Fibroblast of skin of abdomen (primary cell): ENCODE measurements at regions not wholly inside any gene's neighbourhood (a gene's known extent, or its start where the extent isn't known, plus 50 kb on each side); places are given as distances from the start of the nearest gene placed in this dataset.

ENCODE experiments used
- DNase-seq: peaks from one replicate; pipeline ENCODE4 v3.0.0-alpha.2; 2013

DNA sequence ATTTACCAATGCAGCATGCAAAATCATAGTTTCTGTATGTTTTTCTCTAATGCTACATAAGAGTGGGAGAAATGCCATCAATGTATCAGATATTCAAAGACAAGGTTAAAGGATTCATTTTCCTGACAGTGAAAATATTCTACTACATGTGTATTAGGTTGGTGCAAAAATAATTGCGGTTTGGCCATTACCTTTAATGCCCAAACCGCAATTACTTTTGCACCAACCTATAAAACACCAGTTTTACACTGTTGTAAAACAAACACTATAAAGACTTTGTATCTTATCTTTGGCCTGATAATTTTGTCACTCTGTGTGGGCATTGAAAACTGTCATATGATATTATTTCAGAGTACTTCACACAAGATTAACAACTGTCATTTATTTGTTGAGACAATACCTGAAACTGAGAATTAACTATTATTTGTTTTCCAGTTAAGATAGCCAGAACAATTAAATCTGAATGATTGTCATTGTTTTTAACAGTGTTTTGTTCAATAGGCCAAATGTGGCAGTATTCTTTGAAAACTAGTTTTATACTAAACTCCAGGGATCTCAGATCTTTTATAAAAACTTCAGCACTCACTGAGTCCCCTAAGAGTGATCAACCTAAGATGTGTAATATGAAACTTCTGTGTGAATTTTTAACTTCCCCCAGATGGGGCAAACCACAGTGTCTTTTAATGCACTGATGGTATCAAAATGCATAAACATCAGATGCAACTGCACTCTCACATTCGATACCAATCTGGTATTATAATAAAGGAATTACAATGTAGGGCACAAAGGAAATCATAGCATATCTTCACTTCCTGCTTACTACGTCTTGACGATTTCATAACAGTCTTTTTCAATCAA lies 53.8 kb upstream of the FBN2 start:
- DNase-seq: peak; percentile 30

DNA sequence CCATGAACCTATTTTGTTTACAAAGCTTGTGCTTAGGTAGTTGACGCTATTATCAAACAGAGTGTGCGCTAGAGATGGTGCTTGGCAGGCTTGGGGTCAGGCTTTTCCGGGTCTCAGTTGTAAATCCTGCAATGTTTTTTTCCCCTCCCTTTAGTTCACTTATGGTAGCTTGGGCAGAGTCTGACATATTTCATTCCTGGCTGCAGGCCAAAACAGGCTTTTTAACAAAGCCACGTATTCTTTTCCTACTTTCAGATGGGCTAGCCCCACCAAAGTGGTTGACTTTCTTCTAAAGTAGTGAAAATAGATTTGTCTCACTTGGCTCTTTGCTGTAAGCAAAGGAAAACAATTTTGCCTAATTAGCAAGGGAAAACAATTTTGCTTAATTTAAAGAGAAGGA lies 58.0 kb upstream of the FBN2 start:
- DNase-seq: peak; percentile 42

DNA sequence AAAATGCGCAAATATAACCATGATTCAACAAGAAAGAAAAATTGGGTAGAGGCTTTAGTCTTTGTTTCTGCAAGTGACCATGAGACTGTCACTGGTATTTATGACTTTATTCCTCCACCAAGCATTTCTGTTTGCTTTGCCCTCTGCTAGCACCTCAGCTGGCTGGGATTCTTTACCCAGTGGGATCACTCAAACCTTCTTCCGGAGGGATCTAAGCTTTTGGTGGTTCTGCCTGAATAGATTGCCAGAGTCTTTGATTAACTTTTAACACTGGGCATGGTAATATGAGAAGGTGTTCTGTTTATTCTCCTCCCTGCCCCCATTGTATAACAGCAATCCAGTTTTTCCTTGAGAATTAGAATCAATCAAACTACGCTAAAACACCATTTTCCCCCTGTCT lies 59.1 kb upstream of the FBN2 start:
- no peak for DNase-seq

DNA sequence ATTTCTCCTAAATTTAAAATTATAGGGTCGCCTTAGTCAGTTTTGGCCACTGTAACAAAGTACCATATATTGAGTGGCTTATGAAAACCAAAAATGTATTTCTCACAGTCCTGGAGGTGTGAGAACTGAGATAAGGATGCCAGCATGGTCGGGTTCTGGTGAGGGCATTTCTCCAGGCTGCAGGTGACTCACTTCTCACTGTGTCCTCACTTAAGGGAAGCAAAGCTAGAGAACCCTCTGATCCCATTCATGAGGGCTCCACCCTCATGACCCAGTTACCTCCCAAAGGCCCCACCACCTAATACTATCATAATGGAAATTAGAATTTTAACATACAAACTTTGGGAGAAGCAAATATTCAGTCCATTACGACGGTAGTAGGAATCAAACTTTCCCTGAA lies 75.1 kb upstream of the FBN2 start:
- DNase-seq: no peak

DNA sequence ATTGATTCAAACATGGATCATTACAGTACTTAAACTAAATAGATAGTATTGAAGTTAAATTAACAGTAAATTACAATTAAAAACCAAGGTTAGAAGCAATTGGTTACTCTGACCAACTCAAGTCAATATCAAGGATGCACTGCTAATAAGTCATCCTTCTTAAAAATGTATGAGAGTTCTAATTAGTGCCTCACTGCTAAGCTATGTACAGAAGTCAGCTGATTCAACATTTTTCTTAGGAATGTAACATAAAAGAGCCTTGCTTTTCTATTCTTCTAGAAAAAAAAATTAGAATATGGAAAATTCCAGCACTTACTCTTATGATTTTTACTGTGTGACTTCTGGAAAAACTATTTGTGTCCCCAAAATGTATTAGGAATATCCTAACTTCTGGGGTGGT lies 75.7 kb upstream of the FBN2 start:
- DNase-seq: peak; percentile 63

DNA sequence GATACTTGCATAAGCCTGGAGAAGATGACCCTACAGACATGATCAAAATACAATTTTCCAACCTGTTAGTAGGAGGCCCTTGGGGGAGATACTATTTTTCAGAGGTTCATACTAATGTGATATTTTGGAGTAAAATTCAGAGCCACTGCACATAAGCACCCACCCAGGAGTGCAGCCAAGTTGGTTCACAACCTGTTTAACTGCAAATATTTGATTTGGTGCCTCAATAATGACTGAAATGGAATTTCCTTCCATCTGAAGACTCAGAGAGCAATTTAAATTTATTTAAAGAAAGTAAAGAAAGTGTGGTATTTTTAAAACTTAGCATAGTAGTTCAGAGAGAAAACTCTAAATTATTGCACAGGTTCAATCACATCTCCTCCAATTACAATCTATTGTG lies 77.5 kb upstream of the FBN2 start:
- no peak for DNase-seq

DNA sequence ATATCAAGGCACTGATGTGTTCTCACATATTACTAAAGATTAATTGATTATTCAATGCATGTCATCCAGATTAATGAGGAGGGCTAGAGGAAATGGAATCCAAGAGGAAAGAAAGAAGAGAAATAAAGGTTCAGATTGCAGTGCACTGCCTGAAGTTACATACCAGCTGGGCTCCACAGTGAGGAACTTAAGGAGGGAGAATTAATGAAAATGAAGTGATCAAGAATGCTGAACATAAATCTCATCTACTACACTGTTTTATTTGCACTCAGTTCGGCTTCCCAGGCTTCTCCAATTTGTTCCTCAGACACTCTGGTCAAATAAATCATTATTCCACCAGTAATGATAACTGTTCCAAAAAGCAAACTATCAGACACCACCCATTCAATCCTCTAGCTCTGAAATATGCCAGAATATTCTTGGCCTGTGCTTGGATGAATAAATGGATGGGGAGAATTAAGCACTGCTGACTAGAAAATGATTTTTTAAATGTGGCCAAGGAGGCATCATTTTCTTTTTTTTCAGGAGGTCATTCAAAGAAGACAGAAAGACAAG lies 88.6 kb upstream of the FBN2 start:
- no peak for DNase-seq

DNA sequence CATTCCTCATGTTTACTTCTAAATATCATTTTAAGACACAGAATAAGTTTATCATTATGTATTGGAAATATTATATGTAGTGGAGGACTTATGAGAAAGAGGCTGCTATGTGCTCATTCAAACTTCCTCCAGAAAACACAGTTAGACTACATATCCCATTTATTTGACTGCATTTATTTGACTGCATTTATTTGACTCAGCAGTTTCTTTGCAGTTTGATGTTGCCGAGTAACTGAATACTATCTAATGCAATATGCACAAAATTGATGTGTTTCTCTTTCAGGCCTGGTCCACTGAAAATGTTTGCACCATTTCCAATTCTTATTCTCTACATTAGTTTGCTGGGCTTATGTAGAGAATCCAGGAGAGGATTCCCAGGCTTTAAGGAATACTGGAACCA lies 89.9 kb upstream of the FBN2 start:
- DNase-seq: no peak

DNA sequence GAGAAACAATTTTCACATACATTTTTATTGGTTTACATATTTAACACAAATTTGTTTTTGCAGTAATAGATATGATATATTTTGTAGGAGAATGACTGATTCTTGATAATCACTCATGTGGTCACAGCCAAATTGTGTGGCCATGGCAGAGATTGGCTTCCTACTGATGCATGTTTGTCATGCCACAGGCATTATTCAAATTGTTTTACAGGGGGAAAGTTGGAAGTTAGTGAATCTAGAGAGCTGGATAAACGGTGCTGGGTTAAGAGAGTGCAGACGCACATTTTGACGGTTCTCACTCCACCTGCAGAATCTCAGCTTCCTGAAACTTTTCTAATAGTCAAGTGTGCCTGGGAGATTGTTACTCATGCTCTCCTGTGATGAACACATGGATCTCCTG lies 91.1 kb upstream of the FBN2 start:
- peak; percentile 40 for DNase-seq

DNA sequence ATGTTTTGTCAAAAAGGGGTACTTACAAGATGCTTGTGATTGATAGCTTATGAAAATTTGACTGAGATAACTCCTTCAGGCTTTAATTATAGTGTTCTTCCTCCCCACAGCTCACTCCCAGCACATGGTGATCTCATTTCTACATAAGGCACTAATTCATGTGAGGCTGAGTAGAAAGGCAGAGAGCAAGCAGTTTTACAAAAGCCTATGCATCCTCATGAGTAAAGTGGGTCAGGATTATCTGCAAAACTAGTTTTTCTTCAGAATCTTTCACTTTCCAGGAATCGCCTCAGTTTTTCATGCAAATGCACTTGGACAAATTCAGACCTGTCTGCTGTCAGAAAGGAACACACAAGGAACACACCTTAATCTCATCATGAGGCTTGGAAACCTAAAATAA lies 92.1 kb upstream of the FBN2 start:
- no peak for DNase-seq

DNA sequence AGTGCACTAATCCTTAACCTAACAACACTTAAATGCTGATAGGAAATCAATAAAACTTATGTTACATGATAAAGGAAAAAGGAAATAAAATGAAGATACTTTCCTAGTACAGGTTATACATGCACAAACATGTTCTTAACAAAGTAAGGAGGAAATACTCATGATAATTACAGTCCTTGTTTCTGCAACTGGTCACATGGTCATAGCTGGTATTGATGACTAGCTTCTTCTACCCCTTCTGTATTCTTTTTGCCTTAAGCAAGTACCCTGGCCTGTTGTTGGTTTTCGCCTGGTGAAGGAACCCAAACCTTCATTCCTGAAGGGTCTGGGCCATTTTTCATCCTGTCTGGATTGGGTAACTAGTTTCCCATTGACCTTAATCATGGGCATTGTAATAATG lies 93.7 kb upstream of the FBN2 start:
- no peak for DNase-seq

DNA sequence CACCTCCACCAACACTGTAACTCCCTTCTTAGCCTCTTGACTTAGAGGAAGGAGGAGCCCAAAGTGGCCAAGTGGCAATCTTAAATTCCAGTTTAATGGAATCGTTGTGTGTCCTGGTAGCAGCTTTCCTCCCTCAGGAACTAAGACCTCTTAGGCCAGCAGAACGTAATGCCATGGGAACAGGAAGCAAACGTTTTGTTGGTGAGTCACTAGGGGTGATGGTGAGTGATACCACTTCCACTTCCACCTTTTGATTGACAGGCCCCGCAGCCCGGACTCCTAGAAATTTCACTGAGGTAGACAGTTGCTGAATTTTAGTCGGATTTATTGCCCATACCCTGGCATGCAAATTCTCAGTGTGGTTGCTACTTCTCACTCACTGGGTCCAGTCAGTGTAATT lies 94.2 kb upstream of the FBN2 start:
- DNase-seq: peak; percentile 29

DNA sequence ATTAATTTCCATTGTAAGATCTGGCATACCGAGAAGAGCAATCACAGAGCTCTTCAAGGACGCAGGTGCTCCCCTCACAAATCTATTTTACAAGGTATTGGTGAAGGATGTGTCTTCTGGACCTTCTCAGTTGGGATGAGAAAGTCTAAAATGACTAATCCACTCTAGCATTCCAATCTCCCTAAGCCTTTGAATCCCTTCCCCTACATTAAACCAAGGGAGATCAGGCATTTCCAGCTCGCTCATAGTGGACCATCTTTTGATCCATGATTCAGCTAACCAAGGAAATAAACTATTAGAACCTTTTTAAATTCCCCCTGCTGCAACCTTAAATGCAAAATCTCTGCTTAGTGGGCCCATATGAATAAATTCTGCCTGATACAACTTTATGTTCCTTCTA lies 95.9 kb upstream of the FBN2 start:
- no peak for DNase-seq

DNA sequence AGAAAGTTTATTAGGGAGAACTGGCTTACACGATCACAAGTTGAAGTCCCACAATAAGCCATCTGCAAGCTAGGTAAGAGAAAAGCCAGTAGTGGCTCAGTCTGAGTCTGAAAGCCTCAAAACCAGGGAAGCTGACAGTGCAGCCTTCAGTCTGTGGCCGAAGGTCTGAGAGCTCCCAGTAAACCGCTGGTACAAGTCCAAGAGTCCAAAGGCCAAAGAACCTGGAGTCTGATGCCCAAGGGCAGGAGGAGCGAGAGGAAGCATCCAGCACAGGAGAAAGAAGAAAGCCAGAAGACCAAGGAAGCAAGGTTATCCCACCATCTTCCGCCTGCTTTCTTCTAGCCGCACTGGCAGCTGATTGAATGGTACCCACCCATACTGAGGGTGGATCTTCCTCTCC lies 97.3 kb upstream of the FBN2 start:
- no peak for DNase-seq

DNA sequence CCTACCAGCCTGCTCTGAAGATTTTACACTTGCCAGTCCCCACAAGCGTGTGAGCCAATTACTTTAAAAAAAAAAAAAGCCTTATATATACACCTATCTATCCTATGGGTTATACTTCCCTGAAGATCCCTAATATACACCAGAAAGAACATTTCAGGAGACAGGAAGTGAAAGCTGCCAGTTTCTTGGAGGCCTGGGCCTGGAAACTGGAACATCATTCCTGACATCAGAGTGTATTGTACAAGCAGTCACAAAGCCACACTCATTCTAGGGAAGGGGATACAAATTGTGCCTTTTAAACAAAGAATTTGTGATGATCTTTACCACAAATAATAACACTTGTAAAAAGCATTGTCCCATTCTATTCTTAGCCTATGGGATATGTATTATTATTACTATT lies 98.3 kb upstream of the FBN2 start:
- no peak for DNase-seq

DNA sequence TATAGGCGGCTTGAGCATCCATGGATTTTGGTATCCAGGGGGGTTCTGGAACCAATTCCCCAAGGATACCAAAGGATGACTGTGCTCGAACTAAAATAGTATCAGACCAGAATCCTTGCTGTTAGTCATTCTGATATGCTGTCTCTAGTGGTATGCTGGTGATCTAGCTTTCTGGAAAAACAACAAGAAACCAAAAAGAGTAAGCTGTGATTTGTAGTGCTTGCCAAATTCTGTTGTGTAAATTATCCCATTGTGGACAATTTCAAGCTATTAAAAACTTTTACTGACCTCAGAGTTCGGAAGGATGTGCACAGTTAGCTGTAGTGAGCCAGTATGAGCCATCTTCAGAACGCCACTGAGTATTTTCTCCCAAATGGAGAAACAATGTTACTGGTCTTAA lies 99.0 kb upstream of the FBN2 start:
- peak; percentile 91 for DNase-seq

DNA sequence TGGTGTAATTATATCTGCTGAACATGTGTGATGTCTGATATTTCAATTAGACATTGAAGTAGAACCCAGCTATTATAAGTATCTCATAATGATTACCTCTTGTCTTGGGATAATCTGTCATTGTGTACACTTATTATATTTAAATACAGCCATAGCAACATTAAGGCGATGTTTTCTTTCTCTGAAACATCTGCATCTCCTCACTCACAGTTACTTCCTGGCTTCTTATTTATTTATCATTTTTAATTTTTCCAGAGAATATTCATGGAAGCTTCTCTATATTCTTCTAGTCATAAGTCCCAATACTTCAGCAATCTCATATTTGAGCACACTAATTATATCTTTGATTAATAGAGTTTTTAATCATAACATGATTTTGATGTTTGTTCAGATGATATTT lies 103.8 kb upstream of the FBN2 start:
- DNase-seq: no peak

DNA sequence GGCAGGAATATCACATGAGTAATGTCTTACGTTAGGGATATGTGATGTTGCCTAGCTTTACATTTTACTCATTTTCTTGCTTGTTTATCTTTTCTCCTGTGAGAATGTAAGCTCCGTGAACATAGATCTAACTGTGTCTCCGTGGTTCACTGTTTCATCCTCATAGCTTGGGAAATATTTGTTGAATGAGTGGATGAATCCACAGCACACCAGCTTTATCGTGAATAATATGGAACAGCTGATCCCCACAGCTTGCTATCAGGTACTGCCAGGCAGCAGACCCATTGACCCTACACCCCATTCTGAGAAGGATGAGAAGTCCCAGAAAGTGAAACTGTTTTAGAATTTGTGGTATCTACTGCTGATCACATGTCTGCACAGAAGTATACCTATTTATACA lies 106.8 kb upstream of the FBN2 start:
- DNase-seq: peak; percentile 90

DNA sequence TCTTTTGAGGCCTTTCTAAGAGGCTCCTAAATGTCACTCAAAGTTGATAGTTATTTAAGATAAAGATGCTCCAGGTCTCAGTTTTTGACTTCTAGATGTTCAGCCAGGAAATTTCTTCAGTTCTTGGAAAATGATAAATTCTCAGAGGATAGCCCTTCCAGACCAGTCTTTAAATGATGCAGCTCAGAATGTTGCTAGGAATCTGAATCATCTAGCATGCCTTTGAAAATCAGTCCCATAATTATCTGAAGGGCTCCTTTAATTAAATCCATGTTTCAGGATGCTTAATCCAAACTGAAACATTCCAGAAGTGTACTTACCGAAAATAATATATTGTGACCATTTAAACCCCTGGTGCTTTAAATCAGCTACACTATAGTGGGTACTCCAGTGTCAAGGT lies 107.5 kb upstream of the FBN2 start:
- peak; percentile 87 for DNase-seq

DNA sequence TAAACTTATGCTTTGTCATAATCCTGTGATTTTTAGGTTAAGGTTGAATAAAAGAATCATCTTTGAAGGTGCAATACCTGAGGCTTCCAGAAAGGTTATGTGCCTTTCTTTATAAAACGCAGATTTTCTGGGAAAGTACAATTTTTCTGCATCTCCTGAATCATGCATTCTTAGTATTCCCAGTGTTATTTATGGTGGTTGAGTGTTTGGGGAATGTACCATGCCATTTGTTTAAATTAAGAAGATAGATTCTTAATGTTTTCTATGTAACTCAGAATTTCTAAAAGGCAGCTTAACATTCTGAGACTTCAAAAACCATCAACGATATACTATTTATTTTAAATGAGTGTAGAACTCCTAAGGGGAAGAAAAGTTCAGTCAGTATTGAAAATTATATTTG lies 108.1 kb upstream of the FBN2 start:
- DNase-seq: peak; percentile 69

DNA sequence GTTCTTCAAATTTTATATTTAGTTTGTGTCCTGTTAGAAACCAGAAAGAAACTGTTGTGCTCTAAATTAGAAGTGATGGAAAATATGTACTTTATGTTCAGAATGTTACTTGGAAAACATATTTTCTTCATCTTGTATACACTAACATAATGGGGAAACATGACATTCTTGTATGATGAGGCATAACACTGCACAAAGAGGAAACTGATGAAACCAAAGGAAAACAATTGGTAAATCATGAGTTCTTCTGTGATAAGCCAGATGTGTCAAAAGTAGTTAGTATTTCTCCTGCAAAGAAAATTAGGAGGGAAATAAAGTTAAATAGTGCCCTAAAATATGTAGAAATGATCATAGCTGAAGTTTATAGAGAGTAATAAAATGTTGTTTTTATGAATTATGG lies 111.1 kb upstream of the FBN2 start:
- peak; percentile 80 for DNase-seq

DNA sequence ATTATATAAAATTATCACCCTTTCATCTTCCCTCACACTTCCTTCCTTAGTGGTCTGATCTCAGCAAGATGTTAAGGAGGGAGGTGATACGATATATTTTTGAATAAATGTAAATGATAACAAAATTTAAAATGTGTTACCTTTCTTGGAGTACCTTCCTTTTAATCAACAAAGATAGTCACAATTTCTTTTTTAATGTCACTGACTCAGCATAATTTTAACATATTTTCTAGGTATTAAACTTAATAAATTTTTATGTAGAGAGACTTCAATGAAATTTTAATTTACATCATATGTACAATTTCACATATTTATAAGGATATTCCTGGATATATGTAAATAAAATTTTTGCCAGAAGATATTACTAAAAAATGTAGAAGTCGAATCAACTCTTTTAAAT lies 125.0 kb upstream of the FBN2 start:
- DNase-seq: no peak

DNA sequence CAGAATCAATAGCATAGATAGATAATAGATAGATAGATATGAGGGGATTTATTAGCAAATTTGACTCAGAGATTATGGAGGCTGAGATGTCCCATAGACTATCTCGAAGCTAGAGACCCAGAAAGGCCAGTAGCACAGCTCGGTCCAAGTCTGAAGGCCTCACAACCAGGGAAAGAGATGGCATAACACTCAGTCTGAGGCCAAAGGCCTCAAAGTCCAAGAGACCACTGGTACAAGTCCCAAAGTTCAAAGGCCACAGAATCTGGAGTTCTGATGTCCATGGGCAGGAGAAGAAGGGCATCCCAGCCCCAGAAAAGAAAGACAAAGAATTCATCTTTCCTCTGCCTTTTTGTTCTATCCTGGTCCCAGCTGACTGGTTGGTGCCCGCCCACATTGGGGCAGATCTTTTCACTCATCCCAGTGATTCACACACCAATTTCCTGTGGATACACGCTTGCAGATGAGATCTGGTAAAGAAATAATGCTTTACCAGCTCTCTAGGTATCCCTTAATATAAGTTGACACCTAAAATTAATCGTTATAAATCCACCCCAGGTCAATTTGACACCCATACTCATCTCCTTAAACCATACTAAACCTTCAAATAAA lies 127.8 kb upstream of the FBN2 start:
- no peak for DNase-seq

DNA sequence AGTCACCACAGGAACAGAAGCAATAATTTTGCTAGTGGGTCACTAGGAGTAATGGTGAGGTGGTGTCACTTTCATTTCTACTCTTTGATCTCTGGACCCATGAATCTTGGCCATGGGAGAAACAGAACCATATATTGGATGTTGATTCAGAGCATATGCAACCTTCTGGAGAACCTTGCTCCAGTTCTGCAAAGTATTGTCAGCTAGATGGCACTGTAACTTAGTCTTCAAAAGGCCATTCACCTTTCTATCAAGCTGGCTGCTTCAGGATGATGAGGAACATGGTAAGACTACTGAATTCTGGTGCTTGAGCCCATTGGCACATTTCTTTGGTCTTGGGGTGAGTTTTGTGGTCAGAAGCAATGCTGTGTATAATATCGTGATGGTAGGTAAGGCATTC lies 129.1 kb upstream of the FBN2 start:
- no peak for DNase-seq
